ENCODE measurements at regions not wholly inside any gene's neighbourhood (a gene's known extent, or its start where the extent isn't known, plus 50 kb on each side); places are given as distances from the start of the nearest gene placed in this dataset.

- no peak for TF ChIP-seq CTCF (IDR thresholded peaks at IDR 0.05; ENCODE audit: low read depth, low read length)
- TF ChIP-seq EZH2phosphoT487 (IDR thresholded peaks at IDR 0.05; ENCODE audit: low read depth), result no peak
Measured at GRCh38 chr2:193446967-193447366, 1252.2 kb upstream of the TMEFF2 start.
